Chondrocyte (in vitro differentiated cells): ENCODE measurements at regions not wholly inside any gene's neighbourhood (a gene's known extent, or its start where the extent isn't known, plus 50 kb on each side); places are given as distances from the start of the nearest gene placed in this dataset.

ENCODE experiments used
- DNase-seq: peaks from one replicate; pipeline ENCODE4 v3.0.0; 2021; ENCODE audit warnings: mixed read lengths, low spot score
- H3K27ac Mint-ChIP-seq: one replicate; pipeline ENCODE4 v1.8.0; 2021; ENCODE audit warnings: mild to moderate bottlenecking, moderate library complexity, mixed read lengths; ENCODE audit not compliant: unreplicated experiment
- H3K27me3 Mint-ChIP-seq: 2 replicates; pipeline ENCODE4 v1.8.0; 2021; ENCODE audit warnings: low read depth, mixed read lengths
- H3K36me3 Mint-ChIP-seq: 2 replicates; pipeline ENCODE4 v1.8.0; 2021; ENCODE audit warnings: low read depth, mixed read lengths
- H3K4me1 Mint-ChIP-seq: 2 replicates; pipeline ENCODE4 v1.8.0; 2021; ENCODE audit warnings: low read depth, mild to moderate bottlenecking, mixed read lengths
- H3K4me3 Mint-ChIP-seq: one replicate; pipeline ENCODE4 v1.8.0; 2021; ENCODE audit warnings: mild to moderate bottlenecking, moderate library complexity, mixed read lengths; ENCODE audit not compliant: unreplicated experiment
- H3K9me3 Mint-ChIP-seq: 2 replicates; pipeline ENCODE4 v1.8.0; 2021; ENCODE audit warnings: low read depth, mixed read lengths
- TF ChIP-seq, protein P1 (sequence below): fragments of 200-600 bp; sonication (generic); IDR thresholded peaks from 2 replicates; pipeline ENCODE4 v1.5.0; 2021; ENCODE audit warnings: antibody characterized with exemption, mild to moderate bottlenecking, moderate library complexity

DNA sequence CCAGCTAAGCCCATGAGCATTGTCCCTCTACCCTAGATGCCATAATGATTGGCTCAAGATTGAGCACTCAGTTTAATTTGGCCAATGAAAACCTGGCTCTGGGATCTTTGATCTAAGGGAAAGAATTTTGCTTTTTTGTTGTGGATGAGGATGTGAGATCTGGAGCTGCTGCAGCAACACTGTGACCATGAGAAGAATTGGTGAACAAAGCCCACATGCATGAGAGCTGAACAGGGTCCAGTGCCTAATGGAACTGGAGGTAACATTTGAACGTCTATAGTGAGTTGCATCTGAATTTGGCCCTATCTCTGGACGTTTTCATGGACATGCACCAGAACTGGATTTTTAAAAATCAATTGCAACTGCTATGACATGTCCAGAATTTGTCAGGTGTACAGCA, 338.6 kb downstream of the AACS start:
- no peaks in the 10 kb centered on the region for H3K4me1 Mint-ChIP-seq

DNA sequence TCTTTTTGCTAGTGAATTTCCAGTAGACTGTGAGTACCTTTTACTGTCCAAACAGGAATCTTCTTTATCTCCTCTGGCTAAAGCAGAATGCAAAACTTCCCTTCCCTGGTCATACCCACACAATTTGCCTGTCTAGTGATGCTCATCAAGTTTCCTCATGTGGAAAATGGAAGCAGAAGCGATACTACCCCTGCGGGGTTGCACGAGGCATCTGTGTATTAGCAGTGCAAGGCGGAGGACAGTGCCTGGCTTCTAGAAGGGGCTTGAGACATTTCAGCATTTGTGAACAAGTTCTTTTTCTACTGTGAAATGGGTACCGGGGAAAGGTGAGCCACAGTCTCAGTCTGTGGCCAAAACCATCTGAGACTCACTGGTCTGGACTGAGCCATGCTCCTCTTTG, 340.9 kb downstream of the AACS start:
- peaks cover 18% of the 10 kb centered on the region for H3K9me3 Mint-ChIP-seq
- no peaks in the 10 kb centered on the region for H3K27me3 Mint-ChIP-seq
- H3K4me1 Mint-ChIP-seq, result no peaks in the 10 kb centered on the region
- H3K36me3 Mint-ChIP-seq, result peaks cover 2% of the 10 kb centered on the region
- no peak for DNase-seq
- H3K27ac Mint-ChIP-seq, result no peak overlapping the region
- H3K4me3 Mint-ChIP-seq, result no peak overlapping the region
- TF ChIP-seq, protein P1, sequence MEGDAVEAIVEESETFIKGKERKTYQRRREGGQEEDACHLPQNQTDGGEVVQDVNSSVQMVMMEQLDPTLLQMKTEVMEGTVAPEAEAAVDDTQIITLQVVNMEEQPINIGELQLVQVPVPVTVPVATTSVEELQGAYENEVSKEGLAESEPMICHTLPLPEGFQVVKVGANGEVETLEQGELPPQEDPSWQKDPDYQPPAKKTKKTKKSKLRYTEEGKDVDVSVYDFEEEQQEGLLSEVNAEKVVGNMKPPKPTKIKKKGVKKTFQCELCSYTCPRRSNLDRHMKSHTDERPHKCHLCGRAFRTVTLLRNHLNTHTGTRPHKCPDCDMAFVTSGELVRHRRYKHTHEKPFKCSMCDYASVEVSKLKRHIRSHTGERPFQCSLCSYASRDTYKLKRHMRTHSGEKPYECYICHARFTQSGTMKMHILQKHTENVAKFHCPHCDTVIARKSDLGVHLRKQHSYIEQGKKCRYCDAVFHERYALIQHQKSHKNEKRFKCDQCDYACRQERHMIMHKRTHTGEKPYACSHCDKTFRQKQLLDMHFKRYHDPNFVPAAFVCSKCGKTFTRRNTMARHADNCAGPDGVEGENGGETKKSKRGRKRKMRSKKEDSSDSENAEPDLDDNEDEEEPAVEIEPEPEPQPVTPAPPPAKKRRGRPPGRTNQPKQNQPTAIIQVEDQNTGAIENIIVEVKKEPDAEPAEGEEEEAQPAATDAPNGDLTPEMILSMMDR, result no peak

More for the DNA sequence above, 338.6 kb downstream of the AACS start:
- Mint-ChIP-seq H3K27ac (no peak overlapping the region), H3K9me3 (peaks cover 31% of the 10 kb centered on the region), H3K27me3 (no peaks in the 10 kb centered on the region), H3K4me3 (no peak overlapping the region), H3K36me3 (peaks cover 2% of the 10 kb centered on the region)
- no peak for DNase-seq
- TF ChIP-seq, protein P1, result no peak

DNA sequence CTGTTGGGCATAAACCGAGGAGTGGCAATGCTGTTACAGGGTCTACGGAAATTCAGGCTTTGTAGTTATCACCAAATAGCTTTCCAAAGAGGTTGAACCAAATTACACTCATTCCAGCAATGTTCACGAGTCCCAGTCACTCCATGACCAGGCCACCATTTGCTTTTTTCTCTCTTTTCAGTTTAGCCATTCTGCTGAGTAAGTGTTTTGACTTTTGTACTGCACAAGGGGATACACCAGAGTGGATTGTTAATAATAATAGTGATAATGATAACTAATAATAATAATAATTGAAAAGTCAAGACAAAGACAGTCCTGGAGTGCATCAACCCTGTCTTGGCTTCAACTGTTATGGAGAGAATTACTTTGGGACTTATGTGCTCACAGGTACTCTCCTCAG, 343.5 kb downstream of the AACS start:
- H3K4me3 Mint-ChIP-seq, result no peak overlapping the region

DNA sequence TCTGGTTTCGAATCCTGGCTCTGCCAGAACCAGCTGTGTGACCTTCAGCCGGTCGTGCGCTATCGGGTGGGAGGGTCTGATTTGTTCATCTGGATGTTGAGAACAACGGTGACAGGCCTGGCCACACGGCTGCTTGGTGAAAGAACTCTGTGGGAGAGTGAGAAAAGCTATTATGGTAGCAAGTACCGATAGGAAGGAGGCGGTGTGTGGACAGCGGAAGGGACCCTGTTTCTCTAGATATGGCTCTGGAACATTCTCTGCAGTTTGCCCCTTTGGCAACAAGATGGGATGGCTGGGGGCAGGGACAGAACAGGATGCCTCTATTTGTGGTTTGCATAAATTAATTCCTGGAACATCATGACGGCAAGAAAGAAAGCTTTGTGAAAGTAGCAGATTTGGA, 347.3 kb downstream of the AACS start:
- TF ChIP-seq, protein P1, result no peak
- no peak overlapping the region for H3K4me3 Mint-ChIP-seq

More for the DNA sequence above, 343.5 kb downstream of the AACS start:
- H3K4me1 Mint-ChIP-seq, result no peaks in the 10 kb centered on the region
- no peak overlapping the region for H3K27ac Mint-ChIP-seq
- DNase-seq, result no peak
- no peaks in the 10 kb centered on the region for H3K27me3 Mint-ChIP-seq
- H3K36me3 Mint-ChIP-seq, result no peaks in the 10 kb centered on the region
- peaks cover 9% of the 10 kb centered on the region for H3K9me3 Mint-ChIP-seq
- TF ChIP-seq, protein P1, result no peak

DNA sequence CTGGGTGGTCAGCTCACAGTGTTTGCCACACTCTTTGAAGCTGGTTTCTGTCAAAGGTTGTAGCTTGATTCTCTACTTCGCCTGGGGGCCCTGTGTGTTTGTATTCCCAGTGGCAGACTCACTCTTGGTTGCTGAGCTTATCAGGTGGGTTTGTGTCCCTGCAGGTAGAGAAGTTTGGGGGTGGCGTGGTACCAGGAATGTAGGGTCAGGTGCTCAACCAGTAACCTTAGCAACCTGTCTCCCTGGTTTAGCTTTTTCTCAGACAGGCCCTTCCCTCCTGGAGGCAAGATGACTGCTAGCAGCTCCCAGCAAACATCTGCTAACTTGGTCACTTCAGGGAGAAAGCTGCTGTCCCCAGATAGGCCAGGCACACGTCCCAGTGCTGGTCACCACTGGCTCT, 352.2 kb downstream of the AACS start:
- H3K9me3 Mint-ChIP-seq, result peaks cover 27% of the 10 kb centered on the region
- no peak overlapping the region for H3K4me3 Mint-ChIP-seq
- TF ChIP-seq, protein P1, result no peak
- no peaks in the 10 kb centered on the region for H3K4me1 Mint-ChIP-seq
- no peaks in the 10 kb centered on the region for H3K27me3 Mint-ChIP-seq
- no peak for DNase-seq
- H3K27ac Mint-ChIP-seq, result no peak overlapping the region
- H3K36me3 Mint-ChIP-seq, result no peaks in the 10 kb centered on the region

More for the DNA sequence above, 347.3 kb downstream of the AACS start:
- Mint-ChIP-seq H3K27me3 (no peaks in the 10 kb centered on the region), H3K36me3 (no peaks in the 10 kb centered on the region), H3K9me3 (peaks cover 4% of the 10 kb centered on the region), H3K4me1 (no peaks in the 10 kb centered on the region), H3K27ac (no peak overlapping the region)
- DNase-seq, result no peak
